ENCODE measurements at regions not wholly inside any gene's neighbourhood (a gene's known extent, or its start where the extent isn't known, plus 50 kb on each side); places are given as distances from the start of the nearest gene placed in this dataset.

- no peak overlapping the region for H3K4me3 ChIP-seq (ENCODE audit: insufficient read depth, low read depth, low read length)
- no peaks in the 10 kb centered on the region for H3K36me3 ChIP-seq (ENCODE audit: control insufficient read depth, insufficient read depth, low read length)
- H3K4me1 ChIP-seq (ENCODE audit: control insufficient read depth, insufficient read depth, low read length): no peaks in the 10 kb centered on the region
- no peak overlapping the region for H3K27ac ChIP-seq (ENCODE audit: insufficient read depth, low read depth, low read length, poor library complexity, severe bottlenecking)
- 95 to 100% methylated on average over 1 of the region's 1 CpG for WGBS, 2 experiments
- H3K27me3 ChIP-seq (ENCODE audit: control insufficient read depth, insufficient read depth, low read length, poor library complexity, severe bottlenecking): no peaks in the 10 kb centered on the region
- no peaks in the 10 kb centered on the region for H3K9me3 ChIP-seq (ENCODE audit: control insufficient read depth, low read length)
Measured at GRCh38 chr2:196445991-196446390, 193.5 kb upstream of the CCDC150 start.

DNA sequence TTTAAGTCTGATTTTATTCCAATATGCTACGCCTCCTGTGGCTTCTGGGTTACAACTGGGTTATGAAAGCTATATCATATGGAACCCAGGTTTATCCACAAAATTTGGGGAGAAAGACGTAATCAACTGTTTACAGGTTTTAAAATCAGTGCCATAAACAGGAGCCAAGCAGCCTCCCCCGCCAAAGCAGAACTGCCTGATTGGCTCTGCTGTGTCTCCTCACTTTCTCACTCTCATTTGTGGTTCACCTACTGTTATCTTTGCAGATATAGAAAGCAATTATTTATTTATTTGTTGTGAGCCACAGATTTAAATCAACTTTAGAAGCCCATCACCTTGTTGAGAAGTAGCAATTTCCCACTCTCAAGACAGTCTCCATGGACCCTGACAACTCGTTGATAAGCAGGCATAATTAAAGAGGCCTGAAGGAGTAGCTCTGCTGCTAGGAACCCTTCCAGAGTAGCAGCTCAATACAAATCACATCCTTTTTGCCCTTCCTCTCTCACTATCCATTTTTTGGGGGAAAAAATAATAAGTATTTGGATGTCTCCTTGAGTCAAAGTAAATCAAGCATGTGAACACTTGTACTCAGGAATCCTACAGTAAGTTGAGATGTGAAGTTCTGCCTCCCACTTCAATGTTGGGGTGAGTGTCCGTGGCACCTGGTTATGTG, 191.0 kb upstream of the CCDC150 start:
- 95 to 99% methylated on average over 5 of the region's 5 CpGs for WGBS, 2 experiments
- H3K27ac ChIP-seq (ENCODE audit: insufficient read depth, low read depth, low read length, poor library complexity, severe bottlenecking): no peak overlapping the region

GRCh38 chr2:196449083-196449482, 190.4 kb upstream of the CCDC150 start:
- 60% methylated on average over 1 of the region's 1 CpG; no CpG with 5 or more reads in 1 of the 2 experiments for WGBS, 2 experiments
- Histone ChIP-seq H3K9me3 (ENCODE audit: control insufficient read depth, low read length) (no peaks in the 10 kb centered on the region), H3K4me3 (ENCODE audit: insufficient read depth, low read depth, low read length) (no peak overlapping the region), H3K36me3 (ENCODE audit: control insufficient read depth, insufficient read depth, low read length) (no peaks in the 10 kb centered on the region), H3K4me1 (ENCODE audit: control insufficient read depth, insufficient read depth, low read length) (no peaks in the 10 kb centered on the region), H3K27ac (ENCODE audit: insufficient read depth, low read depth, low read length, poor library complexity, severe bottlenecking) (no peak overlapping the region), H3K27me3 (ENCODE audit: control insufficient read depth, insufficient read depth, low read length, poor library complexity, severe bottlenecking) (no peaks in the 10 kb centered on the region)

More for the DNA sequence above, 191.0 kb upstream of the CCDC150 start:
- H3K27me3 ChIP-seq (ENCODE audit: control insufficient read depth, insufficient read depth, low read length, poor library complexity, severe bottlenecking): no peaks in the 10 kb centered on the region
- no peak overlapping the region for H3K4me3 ChIP-seq (ENCODE audit: insufficient read depth, low read depth, low read length)
- H3K4me1 ChIP-seq (ENCODE audit: control insufficient read depth, insufficient read depth, low read length): no peaks in the 10 kb centered on the region
- no peaks in the 10 kb centered on the region for H3K36me3 ChIP-seq (ENCODE audit: control insufficient read depth, insufficient read depth, low read length)
- no peaks in the 10 kb centered on the region for H3K9me3 ChIP-seq (ENCODE audit: control insufficient read depth, low read length)

DNA sequence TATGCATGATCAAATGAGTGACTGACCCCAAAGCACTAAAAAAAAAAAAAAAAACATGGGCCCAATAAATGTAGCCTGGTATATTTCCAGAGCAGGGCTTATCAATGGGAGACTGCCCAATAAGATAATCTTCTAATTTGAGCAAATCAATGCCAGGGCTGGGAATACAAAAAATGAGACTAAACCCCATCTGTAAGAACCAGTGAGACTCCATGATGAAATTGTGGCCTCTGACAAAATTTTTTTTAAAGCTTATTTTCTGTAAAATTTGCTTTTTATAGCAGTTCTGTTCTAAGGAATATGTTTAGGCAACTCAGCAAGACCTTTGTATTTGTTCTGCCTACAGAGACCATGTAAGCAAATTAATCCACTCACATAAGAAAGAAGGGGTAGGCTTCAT, 186.8 kb upstream of the CCDC150 start:
- H3K27me3 ChIP-seq (ENCODE audit: control insufficient read depth, insufficient read depth, low read length, poor library complexity, severe bottlenecking): no peaks in the 10 kb centered on the region
- no peaks in the 10 kb centered on the region for H3K36me3 ChIP-seq (ENCODE audit: control insufficient read depth, insufficient read depth, low read length)
- H3K4me3 ChIP-seq (ENCODE audit: insufficient read depth, low read depth, low read length): no peak overlapping the region
- no peak overlapping the region for H3K27ac ChIP-seq (ENCODE audit: insufficient read depth, low read depth, low read length, poor library complexity, severe bottlenecking)
- H3K9me3 ChIP-seq (ENCODE audit: control insufficient read depth, low read length): no peaks in the 10 kb centered on the region
- H3K4me1 ChIP-seq (ENCODE audit: control insufficient read depth, insufficient read depth, low read length): no peaks in the 10 kb centered on the region

GRCh38 chr2:196453613-196454047, 185.9 kb upstream of the CCDC150 start:
- Histone ChIP-seq H3K4me3 (ENCODE audit: insufficient read depth, low read depth, low read length) (no peak overlapping the region), H3K9me3 (ENCODE audit: control insufficient read depth, low read length) (no peaks in the 10 kb centered on the region), H3K36me3 (ENCODE audit: control insufficient read depth, insufficient read depth, low read length) (no peaks in the 10 kb centered on the region), H3K4me1 (ENCODE audit: control insufficient read depth, insufficient read depth, low read length) (no peaks in the 10 kb centered on the region), H3K27me3 (ENCODE audit: control insufficient read depth, insufficient read depth, low read length, poor library complexity, severe bottlenecking) (no peaks in the 10 kb centered on the region), H3K27ac (ENCODE audit: insufficient read depth, low read depth, low read length, poor library complexity, severe bottlenecking) (no peak overlapping the region)
- WGBS, 2 experiments: 31 to 34% methylated on average over 4 of the region's 4 CpGs

DNA sequence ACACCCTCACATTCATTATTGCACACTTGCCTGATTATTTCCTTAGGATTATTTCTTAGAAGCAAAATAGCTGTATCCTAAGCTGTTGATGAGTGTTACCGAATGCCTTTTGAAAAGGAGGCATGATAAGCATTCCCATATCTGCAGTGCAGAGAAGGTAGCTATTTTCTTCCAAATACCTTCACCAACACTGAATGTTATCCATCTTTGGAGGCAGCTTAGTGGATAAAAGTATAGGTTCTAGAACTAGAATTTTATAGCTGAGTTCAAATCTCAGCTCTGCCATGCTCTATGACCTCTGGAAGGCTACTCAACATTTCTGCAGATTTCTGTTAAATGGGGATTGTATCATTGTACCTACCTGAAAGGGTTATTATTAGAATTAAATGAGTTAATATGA, 185.0 kb upstream of the CCDC150 start:
- H3K4me3 ChIP-seq (ENCODE audit: insufficient read depth, low read depth, low read length): no peak overlapping the region
- no peaks in the 10 kb centered on the region for H3K9me3 ChIP-seq (ENCODE audit: control insufficient read depth, low read length)
- no peaks in the 10 kb centered on the region for H3K27me3 ChIP-seq (ENCODE audit: control insufficient read depth, insufficient read depth, low read length, poor library complexity, severe bottlenecking)
- H3K4me1 ChIP-seq (ENCODE audit: control insufficient read depth, insufficient read depth, low read length): no peaks in the 10 kb centered on the region
- no peaks in the 10 kb centered on the region for H3K36me3 ChIP-seq (ENCODE audit: control insufficient read depth, insufficient read depth, low read length)
- 92% methylated on average over 1 of the region's 1 CpG; no CpG with 5 or more reads in 1 of the 2 experiments for WGBS, 2 experiments
- no peak overlapping the region for H3K27ac ChIP-seq (ENCODE audit: insufficient read depth, low read depth, low read length, poor library complexity, severe bottlenecking)

GRCh38 chr2:196459539-196459938, 180.0 kb upstream of the CCDC150 start:
- Histone ChIP-seq H3K27ac (ENCODE audit: insufficient read depth, low read depth, low read length, poor library complexity, severe bottlenecking) (no peak overlapping the region), H3K9me3 (ENCODE audit: control insufficient read depth, low read length) (no peaks in the 10 kb centered on the region), H3K4me3 (ENCODE audit: insufficient read depth, low read depth, low read length) (no peak overlapping the region), H3K4me1 (ENCODE audit: control insufficient read depth, insufficient read depth, low read length) (no peaks in the 10 kb centered on the region), H3K27me3 (ENCODE audit: control insufficient read depth, insufficient read depth, low read length, poor library complexity, severe bottlenecking) (no peaks in the 10 kb centered on the region), H3K36me3 (ENCODE audit: control insufficient read depth, insufficient read depth, low read length) (no peaks in the 10 kb centered on the region)
- 75 to 76% methylated on average over 7 of the region's 7 CpGs for WGBS, 2 experiments

DNA sequence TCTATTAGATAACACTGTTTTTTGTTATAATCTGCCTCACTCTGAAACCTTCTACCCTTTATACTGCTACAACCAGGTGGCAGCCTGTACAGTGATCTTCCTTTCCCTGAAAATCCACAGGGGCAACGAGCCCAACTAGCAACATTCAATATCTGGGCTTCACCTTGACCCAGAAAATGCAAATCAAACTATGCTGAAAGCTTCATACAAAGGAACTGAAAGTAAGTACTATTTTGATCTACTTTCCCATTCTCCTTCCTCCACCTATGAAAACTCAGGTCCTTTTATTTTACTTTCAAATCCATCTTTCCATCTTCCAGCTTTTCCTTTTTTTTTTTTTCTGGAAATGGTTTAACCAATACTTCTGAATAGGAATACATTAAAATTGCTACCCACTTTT, 175.8 kb upstream of the CCDC150 start:
- 90 to 95% methylated on average over 1 of the region's 1 CpG for WGBS, 2 experiments
- Histone ChIP-seq H3K4me1 (ENCODE audit: control insufficient read depth, insufficient read depth, low read length) (no peaks in the 10 kb centered on the region), H3K4me3 (ENCODE audit: insufficient read depth, low read depth, low read length) (no peak overlapping the region), H3K36me3 (ENCODE audit: control insufficient read depth, insufficient read depth, low read length) (no peaks in the 10 kb centered on the region), H3K9me3 (ENCODE audit: control insufficient read depth, low read length) (no peaks in the 10 kb centered on the region), H3K27ac (ENCODE audit: insufficient read depth, low read depth, low read length, poor library complexity, severe bottlenecking) (no peak overlapping the region), H3K27me3 (ENCODE audit: control insufficient read depth, insufficient read depth, low read length, poor library complexity, severe bottlenecking) (no peaks in the 10 kb centered on the region)

DNA sequence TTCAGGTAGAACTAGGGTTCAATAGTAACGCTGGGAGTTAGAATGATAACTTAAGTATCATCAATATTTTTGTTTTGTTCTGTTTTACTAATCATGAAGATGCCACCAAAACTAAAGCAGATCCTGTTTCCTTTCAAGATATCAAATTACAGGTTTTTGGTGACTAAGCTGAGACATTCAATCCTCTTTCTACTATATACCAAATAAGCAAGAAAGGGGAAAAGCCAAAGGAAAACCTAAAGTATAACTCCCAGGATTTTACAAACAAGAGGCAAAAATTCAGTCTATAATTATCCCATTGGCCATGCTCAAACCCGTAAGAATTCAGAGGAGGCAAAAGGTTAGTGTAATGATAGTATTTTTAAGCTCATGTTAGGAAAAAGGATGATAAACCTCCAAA, 175.2 kb upstream of the CCDC150 start:
- Histone ChIP-seq H3K9me3 (ENCODE audit: control insufficient read depth, low read length) (no peaks in the 10 kb centered on the region), H3K27ac (ENCODE audit: insufficient read depth, low read depth, low read length, poor library complexity, severe bottlenecking) (no peak overlapping the region), H3K36me3 (ENCODE audit: control insufficient read depth, insufficient read depth, low read length) (no peaks in the 10 kb centered on the region), H3K27me3 (ENCODE audit: control insufficient read depth, insufficient read depth, low read length, poor library complexity, severe bottlenecking) (no peaks in the 10 kb centered on the region), H3K4me3 (ENCODE audit: insufficient read depth, low read depth, low read length) (no peak overlapping the region), H3K4me1 (ENCODE audit: control insufficient read depth, insufficient read depth, low read length) (no peaks in the 10 kb centered on the region)
- WGBS, 2 experiments: 95 to 100% methylated on average over 1 of the region's 2 CpGs

GRCh38 chr2:196466581-196466980, 172.9 kb upstream of the CCDC150 start:
- Histone ChIP-seq H3K27me3 (ENCODE audit: control insufficient read depth, insufficient read depth, low read length, poor library complexity, severe bottlenecking) (no peaks in the 10 kb centered on the region), H3K9me3 (ENCODE audit: control insufficient read depth, low read length) (no peaks in the 10 kb centered on the region), H3K36me3 (ENCODE audit: control insufficient read depth, insufficient read depth, low read length) (no peaks in the 10 kb centered on the region), H3K27ac (ENCODE audit: insufficient read depth, low read depth, low read length, poor library complexity, severe bottlenecking) (no peak overlapping the region), H3K4me1 (ENCODE audit: control insufficient read depth, insufficient read depth, low read length) (no peaks in the 10 kb centered on the region), H3K4me3 (ENCODE audit: insufficient read depth, low read depth, low read length) (no peak overlapping the region)
- 74 to 90% methylated on average over 2 of the region's 2 CpGs for WGBS, 2 experiments

GRCh38 chr2:196468394-196468793, 171.1 kb upstream of the CCDC150 start:
- no peaks in the 10 kb centered on the region for H3K27me3 ChIP-seq (ENCODE audit: control insufficient read depth, insufficient read depth, low read length, poor library complexity, severe bottlenecking)
- no peak overlapping the region for H3K4me3 ChIP-seq (ENCODE audit: insufficient read depth, low read depth, low read length)
- no peaks in the 10 kb centered on the region for H3K9me3 ChIP-seq (ENCODE audit: control insufficient read depth, low read length)
- H3K27ac ChIP-seq (ENCODE audit: insufficient read depth, low read depth, low read length, poor library complexity, severe bottlenecking): no peak overlapping the region
- 95 to 97% methylated on average over 3 of the region's 3 CpGs for WGBS, 2 experiments
- H3K36me3 ChIP-seq (ENCODE audit: control insufficient read depth, insufficient read depth, low read length): no peaks in the 10 kb centered on the region
- no peaks in the 10 kb centered on the region for H3K4me1 ChIP-seq (ENCODE audit: control insufficient read depth, insufficient read depth, low read length)

Measured in ectodermal cell (in vitro differentiated cells).